ENCODE measurements at regions not wholly inside any gene's neighbourhood (a gene's known extent, or its start where the extent isn't known, plus 50 kb on each side); places are given as distances from the start of the nearest gene placed in this dataset.

DNA sequence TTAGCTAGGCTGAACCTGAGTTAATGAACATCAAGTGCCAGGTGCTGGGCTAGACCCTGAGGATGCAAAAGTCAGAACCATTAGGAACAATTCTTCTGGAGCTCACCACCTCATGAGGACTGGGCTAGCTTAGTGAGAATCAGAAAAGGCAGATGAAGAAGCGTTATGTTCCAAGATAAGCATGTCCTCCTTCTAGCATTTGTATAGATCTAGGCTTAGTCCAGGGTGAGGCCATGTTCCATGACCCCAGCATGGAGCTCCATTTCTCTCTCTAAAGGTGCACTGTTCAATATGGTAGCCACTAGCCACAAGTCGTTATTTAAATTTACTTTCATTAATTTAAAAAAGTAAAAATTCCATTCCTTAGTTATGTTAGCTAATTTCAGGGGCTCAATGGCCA, 365.3 kb upstream of the CCL2 start:
- TF ChIP-seq, protein P1, sequence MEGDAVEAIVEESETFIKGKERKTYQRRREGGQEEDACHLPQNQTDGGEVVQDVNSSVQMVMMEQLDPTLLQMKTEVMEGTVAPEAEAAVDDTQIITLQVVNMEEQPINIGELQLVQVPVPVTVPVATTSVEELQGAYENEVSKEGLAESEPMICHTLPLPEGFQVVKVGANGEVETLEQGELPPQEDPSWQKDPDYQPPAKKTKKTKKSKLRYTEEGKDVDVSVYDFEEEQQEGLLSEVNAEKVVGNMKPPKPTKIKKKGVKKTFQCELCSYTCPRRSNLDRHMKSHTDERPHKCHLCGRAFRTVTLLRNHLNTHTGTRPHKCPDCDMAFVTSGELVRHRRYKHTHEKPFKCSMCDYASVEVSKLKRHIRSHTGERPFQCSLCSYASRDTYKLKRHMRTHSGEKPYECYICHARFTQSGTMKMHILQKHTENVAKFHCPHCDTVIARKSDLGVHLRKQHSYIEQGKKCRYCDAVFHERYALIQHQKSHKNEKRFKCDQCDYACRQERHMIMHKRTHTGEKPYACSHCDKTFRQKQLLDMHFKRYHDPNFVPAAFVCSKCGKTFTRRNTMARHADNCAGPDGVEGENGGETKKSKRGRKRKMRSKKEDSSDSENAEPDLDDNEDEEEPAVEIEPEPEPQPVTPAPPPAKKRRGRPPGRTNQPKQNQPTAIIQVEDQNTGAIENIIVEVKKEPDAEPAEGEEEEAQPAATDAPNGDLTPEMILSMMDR (IDR thresholded peaks at IDR 0.05): no peak
- no peak for TF ChIP-seq POLR2A (IDR thresholded peaks at IDR 0.05)

Measured in heart left ventricle (tissue), 13 donors.